SK-N-MC (cell line): ENCODE measurements at regions not wholly inside any gene's neighbourhood (a gene's known extent, or its start where the extent isn't known, plus 50 kb on each side); places are given as distances from the start of the nearest gene placed in this dataset.

ENCODE experiments used
- EZH2 ChIP-seq: fragments of 200-600 bp; sonication (generic); IDR thresholded peaks from one replicate; pipeline ENCODE4 v1.6.1; 2017; ENCODE audit warnings: antibody characterized with exemption
- POLR2AphosphoS5 ChIP-seq: IDR thresholded peaks from 2 replicates; pipeline ENCODE4 v1.6.1; 2012; ENCODE audit warnings: mild to moderate bottlenecking, low read depth, low read length, borderline replicate concordance

- TF ChIP-seq EZH2, result no peak
- TF ChIP-seq POLR2AphosphoS5, result no peak
Measured at GRCh38 chr6:134657751-134658527, 292.0 kb downstream of the ALDH8A1 start.
